SK-N-SH (cell line): ENCODE measurements at regions not wholly inside any gene's neighbourhood (a gene's known extent, or its start where the extent isn't known, plus 50 kb on each side); places are given as distances from the start of the nearest gene placed in this dataset.

ENCODE experiments used
- CTCF ChIA-PET: fragments of 300-600, 350-600 bp; formaldehyde crosslinking; extraction: SDS; loops from one replicate; lab custom pipeline; 2021; lab: Yijun Ruan, JAX
- POLR2A ChIA-PET: fragments of 350-600 bp; sonication (Branson Sonifier 250); formaldehyde crosslinking; extraction: SDS; loops from one replicate; lab custom pipeline; 2020; ENCODE audit warnings: antibody characterized with exemption, inconsistent platforms; lab: Yijun Ruan, JAX
- DNase-seq: peaks from one replicate; pipeline ENCODE4 v3.0.0; 2012
- H2AFZ ChIP-seq: fragments of 200-600 bp; sonication (generic); 2 replicates; pipeline ENCODE4 v1.8.1; 2016; ENCODE audit warnings: antibody characterized with exemption, mild to moderate bottlenecking, low read depth
- H3F3A ChIP-seq: fragments of 200-600 bp; sonication (generic); replicated peaks from 2 replicates; pipeline ENCODE3; 2016; ENCODE audit warnings: antibody characterized with exemption, mild to moderate bottlenecking; ENCODE audit not compliant: insufficient read depth
- H3K27ac ChIP-seq, 2 experiments: fragments of 200-500 bp in 1 of 2; fragments of 200-600 bp in 1 of 2; sonication (Bioruptor generic) in 1 of 2; sonication (generic), shearing (Covaris generic) in 1 of 2; 2 replicates each; pipeline versions ENCODE4 v1.5.1 to v1.6.1; 2014 to 2016; ENCODE audit warnings: low read depth in 2 of 2, inconsistent platforms in 1 of 2, low read length in 1 of 2, mild to moderate bottlenecking in 1 of 2, mixed read lengths in 1 of 2
- H3K27me3 ChIP-seq: fragments of 200-600 bp; sonication (generic), shearing (Covaris generic); 2 replicates; pipeline ENCODE4 v1.6.1; 2016; ENCODE audit warnings: mixed run types; ENCODE audit not compliant: insufficient read depth
- H3K36me3 ChIP-seq, 2 experiments: fragments of 200-500 bp in 1 of 2; fragments of 200-600 bp in 1 of 2; sonication (Bioruptor generic) in 1 of 2; sonication (generic) in 1 of 2; replicated peaks in 1 of 2; 2 replicates each; pipeline versions ENCODE3 to v1.5.1; 2014 to 2016; ENCODE audit warnings: low read length in 1 of 2, mild to moderate bottlenecking in 1 of 2; ENCODE audit not compliant: insufficient read depth in 2 of 2, control insufficient read depth in 1 of 2
- H3K4me1 ChIP-seq, 2 experiments: fragments of 200-500 bp in 1 of 2; fragments of 200-600 bp in 1 of 2; sonication (Bioruptor generic) in 1 of 2; sonication (generic), shearing (Covaris generic) in 1 of 2; 2 replicates each; pipeline versions ENCODE4 v1.5.1 to v1.6.1; 2014 to 2016; ENCODE audit warnings: low read depth in 1 of 2, low read length in 1 of 2, mixed run types in 1 of 2; ENCODE audit not compliant: insufficient read depth in 2 of 2, control insufficient read depth in 1 of 2
- H3K4me2 ChIP-seq: fragments of 200-600 bp; sonication (generic), shearing (Covaris generic); 2 replicates; pipeline ENCODE4 v1.6.1; 2017; ENCODE audit warnings: mixed run types
- H3K4me3 ChIP-seq, 2 experiments: fragments of 200-500 bp in 1 of 2; fragments of 200-600 bp in 1 of 2; sonication (Bioruptor generic) in 1 of 2; sonication (generic), shearing (Covaris generic) in 1 of 2; 2 replicates each; pipeline versions ENCODE4 v1.5.1 to v1.8.1; 2014 to 2016; ENCODE audit warnings: low read depth in 2 of 2, inconsistent platforms in 1 of 2, low read length in 1 of 2, mild to moderate bottlenecking in 1 of 2, mixed read lengths in 1 of 2, moderate library complexity in 1 of 2
- H3K79me2 ChIP-seq: fragments of 200-600 bp; sonication (generic); 2 replicates; pipeline ENCODE4 v1.8.1; 2017; ENCODE audit warnings: mild to moderate bottlenecking; ENCODE audit not compliant: insufficient read depth
- H3K9ac ChIP-seq: fragments of 200-600 bp; sonication (generic); 2 replicates; pipeline ENCODE4 v1.6.1; 2017; ENCODE audit warnings: mixed run types
- H3K9me2 ChIP-seq: fragments of 200-600 bp; sonication (generic); 2 replicates; pipeline ENCODE4 v1.6.1; 2017; ENCODE audit warnings: mixed run types
- H3K9me3 ChIP-seq: fragments of 200-600 bp; sonication (generic); 2 replicates; pipeline ENCODE4 v1.6.1; 2017; ENCODE audit warnings: mixed run types, mild to moderate bottlenecking, moderate library complexity
- H4K20me1 ChIP-seq: fragments of 200-600 bp; sonication (generic); 2 replicates; pipeline ENCODE4 v1.6.1; 2017; ENCODE audit warnings: mild to moderate bottlenecking, mixed run types; ENCODE audit not compliant: insufficient read depth
- EP300 ChIP-seq, 2 experiments: IDR thresholded peaks; 2 replicates each; pipeline versions ENCODE4 v1.4.0 to v1.6.1; 2012; ENCODE audit warnings: borderline replicate concordance in 1 of 2, low read depth in 1 of 2, low read length in 1 of 2
- EZH2phosphoT487 ChIP-seq: fragments of 200-600 bp; sonication (generic); IDR thresholded peaks from 2 replicates; pipeline ENCODE4 v1.6.1; 2017; ENCODE audit warnings: low read depth, mixed run types, mild to moderate bottlenecking, antibody characterized with exemption, moderate library complexity, borderline replicate concordance
- FOXJ3 ChIP-seq: sonication (generic); formaldehyde crosslinking; IDR thresholded peaks from 2 replicates; pipeline ENCODE4 v1.5.1; 2020; ENCODE audit warnings: mild to moderate bottlenecking, missing genetic modification reagents
- GABPA ChIP-seq: IDR thresholded peaks from 2 replicates; pipeline ENCODE4 v1.4.0; 2012; ENCODE audit warnings: low read depth, mild to moderate bottlenecking
- JUND ChIP-seq: IDR thresholded peaks from 2 replicates; pipeline ENCODE4 v1.4.0; 2012
- MEF2A ChIP-seq: IDR thresholded peaks from 2 replicates; pipeline ENCODE4 v1.4.0; 2012; ENCODE audit warnings: low read depth, borderline replicate concordance
- MXI1 ChIP-seq: IDR thresholded peaks from 2 replicates; pipeline ENCODE4 v1.6.1; 2012; ENCODE audit warnings: mild to moderate bottlenecking, low read depth, low read length, improper control_type of control experiment
- NRF1 ChIP-seq: IDR thresholded peaks from 2 replicates; pipeline ENCODE4 v1.6.1; 2012; ENCODE audit warnings: low read depth, mild to moderate bottlenecking, low read length
- RAD21 ChIP-seq: IDR thresholded peaks from 2 replicates; pipeline ENCODE4 v1.6.1; 2012; ENCODE audit warnings: mild to moderate bottlenecking, low read length
- RFX5 ChIP-seq: IDR thresholded peaks from 2 replicates; pipeline ENCODE4 v1.6.1; 2012; ENCODE audit warnings: mild to moderate bottlenecking, improper control_type of control experiment, low read length
- RXRA ChIP-seq: IDR thresholded peaks from 2 replicates; pipeline ENCODE4 v1.4.0; 2012; ENCODE audit warnings: low read depth, mild to moderate bottlenecking, borderline replicate concordance
- SIN3A ChIP-seq: IDR thresholded peaks from 2 replicates; pipeline ENCODE4 v1.6.1; 2012; ENCODE audit warnings: low read depth, mild to moderate bottlenecking, low read length, moderate library complexity, borderline replicate concordance
- TAF1 ChIP-seq: IDR thresholded peaks from 2 replicates; pipeline ENCODE4 v1.6.1; 2012; ENCODE audit warnings: low read depth, mild to moderate bottlenecking, low read length, moderate library complexity, borderline replicate concordance
- TCF12 ChIP-seq: IDR thresholded peaks from 2 replicates; pipeline ENCODE4 v1.4.0; 2012
- YY1 ChIP-seq: IDR thresholded peaks from 2 replicates; pipeline ENCODE4 v1.4.0; 2012; ENCODE audit warnings: low read depth, mild to moderate bottlenecking
- WGBS: methylation state at CpG from one replicate; pipeline ENCODE4 v1.1.6; 2017; ENCODE audit warnings: low lambda C conversion rate; 5-methylcytosine and 5-hydroxymethylcytosine counted together
- TF ChIP-seq, protein P1 (sequence below): IDR thresholded peaks from 2 replicates; pipeline ENCODE4; 2012
- TF ChIP-seq, protein P2 (sequence below): IDR thresholded peaks from 2 replicates; pipeline ENCODE4 v1.4.0; 2012; ENCODE audit warnings: low read depth, borderline replicate concordance
- TF ChIP-seq, protein P3 (sequence below): fragments of 150-350 bp; IDR thresholded peaks from 2 replicates; pipeline ENCODE4 v1.6.1; 2017; ENCODE audit warnings: antibody characterized with exemption, low read length, low read depth, borderline replicate concordance
- TF ChIP-seq, protein P4 (sequence below): fragments of 150-350 bp; IDR thresholded peaks from 2 replicates; pipeline ENCODE4 v1.6.1; 2016; ENCODE audit warnings: mild to moderate bottlenecking, low read depth, low read length
- TF ChIP-seq, protein P5 (sequence below): IDR thresholded peaks from 2 replicates; pipeline ENCODE4 v1.4.0; 2012; ENCODE audit warnings: low read depth, borderline replicate concordance
- TF ChIP-seq, protein P6 (sequence below): IDR thresholded peaks from 2 replicates; pipeline ENCODE4 v1.4.0; 2012; ENCODE audit warnings: low read depth

DNA sequence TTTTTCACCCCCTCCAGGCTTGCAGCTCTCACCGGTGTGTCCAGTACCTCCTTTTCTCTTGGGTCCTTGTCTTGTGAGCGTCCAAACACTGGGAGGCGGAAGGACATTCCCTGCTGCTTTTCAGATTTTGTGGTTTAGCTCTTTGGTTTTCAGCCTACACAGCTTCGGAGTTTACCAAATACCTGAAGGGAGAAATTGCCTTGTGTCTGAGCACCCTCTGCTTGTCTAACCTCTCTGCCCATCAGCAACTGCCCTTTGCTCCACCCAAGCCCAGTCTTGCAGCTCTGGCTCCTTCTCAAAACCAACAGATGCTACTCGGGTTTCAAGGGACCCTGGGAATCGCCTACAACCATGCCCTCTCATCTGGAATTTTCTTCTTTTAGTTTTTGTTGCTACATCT is 519.1 kb upstream of the IGFBP3 start (continued):
- TF ChIP-seq, protein P1, sequence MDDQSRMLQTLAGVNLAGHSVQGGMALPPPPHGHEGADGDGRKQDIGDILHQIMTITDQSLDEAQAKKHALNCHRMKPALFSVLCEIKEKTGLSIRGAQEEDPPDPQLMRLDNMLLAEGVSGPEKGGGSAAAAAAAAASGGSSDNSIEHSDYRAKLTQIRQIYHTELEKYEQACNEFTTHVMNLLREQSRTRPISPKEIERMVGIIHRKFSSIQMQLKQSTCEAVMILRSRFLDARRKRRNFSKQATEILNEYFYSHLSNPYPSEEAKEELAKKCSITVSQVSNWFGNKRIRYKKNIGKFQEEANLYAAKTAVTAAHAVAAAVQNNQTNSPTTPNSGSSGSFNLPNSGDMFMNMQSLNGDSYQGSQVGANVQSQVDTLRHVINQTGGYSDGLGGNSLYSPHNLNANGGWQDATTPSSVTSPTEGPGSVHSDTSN = no peak
- no peak for TF ChIP-seq MXI1
- no peak for TF ChIP-seq JUND

DNA sequence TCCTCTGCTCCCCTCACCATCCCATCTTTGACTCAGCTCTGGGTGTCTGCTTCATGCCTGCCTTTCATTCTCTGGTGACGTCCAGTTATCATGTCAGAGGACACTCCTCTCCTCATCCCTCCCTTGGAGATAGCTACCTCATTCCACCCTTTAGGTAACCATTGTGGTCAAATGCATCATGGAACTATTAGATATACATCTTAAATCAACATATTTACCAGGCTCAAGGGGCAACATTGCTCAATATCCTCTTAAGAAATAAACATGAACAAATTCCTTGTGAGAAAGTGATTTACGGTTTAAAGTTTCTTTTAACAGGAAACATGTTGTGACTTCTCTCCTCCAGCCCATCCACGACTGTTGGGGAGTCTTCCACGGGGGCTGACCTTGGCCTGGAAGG is 511.6 kb upstream of the IGFBP3 start:
- Histone ChIP-seq H3K27me3 (no peaks in the 10 kb centered on the region), H3K4me3 (no peak overlapping the region), H4K20me1 (no peaks in the 10 kb centered on the region), H3K9ac (no peak overlapping the region), H3K36me3 (no peaks in the 10 kb centered on the region), H2AFZ (no peak overlapping the region), H3K9me3 (peaks cover 20% of the 10 kb centered on the region; the same call in 1 of the 2 replicates), H3K4me2 (no peak overlapping the region), H3F3A (no peaks in the 10 kb centered on the region), H3K79me2 (no peaks in the 10 kb centered on the region), H3K9me2 (no peaks in the 10 kb centered on the region), H3K4me1 (no peaks in the 10 kb centered on the region), H3K27ac (no peak overlapping the region)
- TF ChIP-seq RFX5 (no peak), GABPA (no peak), FOXJ3 (CRISPR knock-in tag) (no peak)
- 35% methylated on average over 4 of the region's 4 CpGs for WGBS
- ChIA-PET CTCF (no interaction called here), POLR2A (no interaction called here)
- no peak for DNase-seq

DNA sequence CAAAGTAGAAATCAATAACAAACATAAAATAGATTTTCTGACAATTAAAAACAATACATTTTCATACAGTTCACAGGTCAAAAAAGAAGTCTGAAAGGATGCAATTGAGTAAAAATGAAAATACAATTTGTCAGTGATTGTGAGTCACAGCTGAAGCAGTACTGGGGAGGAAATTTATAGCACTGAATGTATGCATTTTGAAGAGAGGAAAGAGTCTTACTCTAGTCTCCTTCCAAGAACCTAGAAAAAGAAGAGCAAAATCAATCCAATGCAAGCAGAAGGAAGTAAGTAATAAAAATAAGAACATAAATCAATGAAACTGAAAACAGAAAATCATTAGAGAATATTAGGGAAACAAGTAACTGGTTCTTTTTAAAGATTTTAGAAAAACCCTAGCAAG is 507.2 kb upstream of the IGFBP3 start:
- Histone ChIP-seq H3K9me2 (no peaks in the 10 kb centered on the region), H3K27me3 (no peaks in the 10 kb centered on the region), H3K79me2 (no peaks in the 10 kb centered on the region), H3K27ac (no peak overlapping the region), H4K20me1 (no peaks in the 10 kb centered on the region), H2AFZ (no peak overlapping the region; the same call in 1 of the 2 replicates), H3K4me3 (no peak overlapping the region), H3K9ac (no peak overlapping the region), H3F3A (no peaks in the 10 kb centered on the region), H3K4me1 (no peaks in the 10 kb centered on the region), H3K9me3 (no peaks in the 10 kb centered on the region), H3K36me3 (no peaks in the 10 kb centered on the region), H3K4me2 (no peak overlapping the region)
- ChIA-PET POLR2A (no interaction called here), CTCF (no interaction called here)
- no peak for DNase-seq
- TF ChIP-seq, protein P1 = no peak
- TF ChIP-seq, protein P2, sequence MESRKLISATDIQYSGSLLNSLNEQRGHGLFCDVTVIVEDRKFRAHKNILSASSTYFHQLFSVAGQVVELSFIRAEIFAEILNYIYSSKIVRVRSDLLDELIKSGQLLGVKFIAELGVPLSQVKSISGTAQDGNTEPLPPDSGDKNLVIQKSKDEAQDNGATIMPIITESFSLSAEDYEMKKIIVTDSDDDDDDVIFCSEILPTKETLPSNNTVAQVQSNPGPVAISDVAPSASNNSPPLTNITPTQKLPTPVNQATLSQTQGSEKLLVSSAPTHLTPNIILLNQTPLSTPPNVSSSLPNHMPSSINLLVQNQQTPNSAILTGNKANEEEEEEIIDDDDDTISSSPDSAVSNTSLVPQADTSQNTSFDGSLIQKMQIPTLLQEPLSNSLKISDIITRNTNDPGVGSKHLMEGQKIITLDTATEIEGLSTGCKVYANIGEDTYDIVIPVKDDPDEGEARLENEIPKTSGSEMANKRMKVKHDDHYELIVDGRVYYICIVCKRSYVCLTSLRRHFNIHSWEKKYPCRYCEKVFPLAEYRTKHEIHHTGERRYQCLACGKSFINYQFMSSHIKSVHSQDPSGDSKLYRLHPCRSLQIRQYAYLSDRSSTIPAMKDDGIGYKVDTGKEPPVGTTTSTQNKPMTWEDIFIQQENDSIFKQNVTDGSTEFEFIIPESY = no peak
- no peak for TF ChIP-seq YY1
- no peak for TF ChIP-seq RXRA
- TF ChIP-seq EP300 (IDR thresholded peaks at IDR 0.05; ENCODE audit: borderline replicate concordance in 1 of 2, low read depth in 1 of 2, low read length in 1 of 2) = no peak
- TF ChIP-seq NRF1 = no peak
- TF ChIP-seq SIN3A = no peak
- no peak for TF ChIP-seq EZH2phosphoT487
- TF ChIP-seq JUND = no peak
- no peak for TF ChIP-seq TAF1
- no peak for TF ChIP-seq TCF12
- TF ChIP-seq, protein P3, sequence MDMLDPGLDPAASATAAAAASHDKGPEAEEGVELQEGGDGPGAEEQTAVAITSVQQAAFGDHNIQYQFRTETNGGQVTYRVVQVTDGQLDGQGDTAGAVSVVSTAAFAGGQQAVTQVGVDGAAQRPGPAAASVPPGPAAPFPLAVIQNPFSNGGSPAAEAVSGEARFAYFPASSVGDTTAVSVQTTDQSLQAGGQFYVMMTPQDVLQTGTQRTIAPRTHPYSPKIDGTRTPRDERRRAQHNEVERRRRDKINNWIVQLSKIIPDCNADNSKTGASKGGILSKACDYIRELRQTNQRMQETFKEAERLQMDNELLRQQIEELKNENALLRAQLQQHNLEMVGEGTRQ = no peak
- TF ChIP-seq, protein P4, sequence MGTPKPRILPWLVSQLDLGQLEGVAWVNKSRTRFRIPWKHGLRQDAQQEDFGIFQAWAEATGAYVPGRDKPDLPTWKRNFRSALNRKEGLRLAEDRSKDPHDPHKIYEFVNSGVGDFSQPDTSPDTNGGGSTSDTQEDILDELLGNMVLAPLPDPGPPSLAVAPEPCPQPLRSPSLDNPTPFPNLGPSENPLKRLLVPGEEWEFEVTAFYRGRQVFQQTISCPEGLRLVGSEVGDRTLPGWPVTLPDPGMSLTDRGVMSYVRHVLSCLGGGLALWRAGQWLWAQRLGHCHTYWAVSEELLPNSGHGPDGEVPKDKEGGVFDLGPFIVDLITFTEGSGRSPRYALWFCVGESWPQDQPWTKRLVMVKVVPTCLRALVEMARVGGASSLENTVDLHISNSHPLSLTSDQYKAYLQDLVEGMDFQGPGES = no peak
- TF ChIP-seq, protein P5, sequence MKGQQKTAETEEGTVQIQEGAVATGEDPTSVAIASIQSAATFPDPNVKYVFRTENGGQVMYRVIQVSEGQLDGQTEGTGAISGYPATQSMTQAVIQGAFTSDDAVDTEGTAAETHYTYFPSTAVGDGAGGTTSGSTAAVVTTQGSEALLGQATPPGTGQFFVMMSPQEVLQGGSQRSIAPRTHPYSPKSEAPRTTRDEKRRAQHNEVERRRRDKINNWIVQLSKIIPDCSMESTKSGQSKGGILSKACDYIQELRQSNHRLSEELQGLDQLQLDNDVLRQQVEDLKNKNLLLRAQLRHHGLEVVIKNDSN = no peak
- TF ChIP-seq RAD21 = no peak
- TF ChIP-seq MEF2A = no peak
- TF ChIP-seq, protein P6, sequence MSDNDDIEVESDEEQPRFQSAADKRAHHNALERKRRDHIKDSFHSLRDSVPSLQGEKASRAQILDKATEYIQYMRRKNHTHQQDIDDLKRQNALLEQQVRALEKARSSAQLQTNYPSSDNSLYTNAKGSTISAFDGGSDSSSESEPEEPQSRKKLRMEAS = no peak
